ENCODE measurements at regions not wholly inside any gene's neighbourhood (a gene's known extent, or its start where the extent isn't known, plus 50 kb on each side); places are given as distances from the start of the nearest gene placed in this dataset.

GRCh38 chr9:95778957-95779356, 96.5 kb upstream of the ERCC6L2 start:
- Mint-ChIP-seq H3K36me3 (no peaks in the 10 kb centered on the region), H3K4me3 (no peak overlapping the region), H3K27ac (no peak overlapping the region), H3K27me3 (peaks cover 16 to 35% (median 27%) of the 10 kb centered on the region in 3 donors), H3K9me3 (no peaks in the 10 kb centered on the region), H3K4me1 (no peaks in the 10 kb centered on the region)
- ATAC-seq (ENCODE audit: low read depth in 2 of 2), result no peak
- DNase-seq, result no peak

DNA sequence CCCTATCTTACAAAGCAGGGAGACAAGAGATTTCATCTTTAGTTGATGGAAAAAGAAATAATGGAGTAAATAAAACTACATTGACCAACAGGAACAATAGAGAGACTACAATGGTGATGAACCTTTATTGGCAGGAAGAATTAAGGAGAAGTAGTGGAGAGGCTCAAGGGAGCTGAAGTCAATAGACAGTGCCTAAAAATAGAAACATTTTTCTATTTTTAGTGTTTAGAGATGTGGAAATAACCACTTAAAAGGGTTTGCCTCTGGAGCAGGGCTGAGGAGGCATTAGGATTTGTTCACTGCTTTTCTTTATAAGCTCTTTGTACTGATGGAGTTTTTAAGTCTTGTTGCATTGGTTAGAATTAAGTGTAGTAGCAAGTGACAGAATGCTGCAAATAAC, 98.4 kb upstream of the ERCC6L2 start:
- no peak for ATAC-seq (ENCODE audit: low read depth in 2 of 2)
- Mint-ChIP-seq H3K4me3 (no peak overlapping the region), H3K4me1 (no peaks in the 10 kb centered on the region), H3K27ac (no peak overlapping the region), H3K9me3 (no peaks in the 10 kb centered on the region), H3K27me3 (peaks cover 25 to 35% (median 27%) of the 10 kb centered on the region in 3 donors), H3K36me3 (no peaks in the 10 kb centered on the region)
- no peak for DNase-seq

DNA sequence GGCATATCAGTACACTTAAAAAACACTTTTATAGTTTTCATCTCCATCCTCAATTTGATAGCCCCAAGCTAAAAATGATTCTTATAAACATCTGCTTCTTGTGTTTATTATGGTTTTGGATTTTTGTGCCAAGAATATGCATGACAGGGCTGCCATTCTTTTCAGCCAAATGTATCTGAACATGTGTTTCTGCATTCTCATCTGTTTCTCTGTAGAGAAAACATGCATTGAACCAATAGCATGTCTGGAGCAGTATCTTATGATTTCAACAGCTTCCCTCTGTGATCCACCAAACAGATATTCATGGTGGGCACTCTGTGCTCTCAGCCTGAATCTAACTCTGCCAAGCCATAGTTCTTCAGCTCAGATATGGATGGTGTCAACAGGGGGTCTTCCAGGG, 99.3 kb upstream of the ERCC6L2 start:
- Mint-ChIP-seq H3K9me3 (no peaks in the 10 kb centered on the region), H3K27me3 (peaks cover 32 to 41% (median 34%) of the 10 kb centered on the region in 3 donors), H3K4me3 (no peak overlapping the region), H3K27ac (no peak overlapping the region), H3K36me3 (no peaks in the 10 kb centered on the region), H3K4me1 (no peaks in the 10 kb centered on the region)
- ATAC-seq (ENCODE audit: low read depth in 2 of 2) (no peak), DNase-seq (no peak)

GRCh38 chr9:95775191-95775590, 100.3 kb upstream of the ERCC6L2 start:
- H3K27me3 Mint-ChIP-seq, result peaks cover 41 to 51% (median 44%) of the 10 kb centered on the region in 3 donors
- DNase-seq (no peak), ATAC-seq (ENCODE audit: low read depth in 2 of 2) (no peak)
- H3K4me3 Mint-ChIP-seq, result no peak overlapping the region
- H3K27ac Mint-ChIP-seq, result no peak overlapping the region
- H3K9me3 Mint-ChIP-seq, result no peaks in the 10 kb centered on the region
- H3K36me3 Mint-ChIP-seq, result no peaks in the 10 kb centered on the region
- H3K4me1 Mint-ChIP-seq, result no peaks in the 10 kb centered on the region

DNA sequence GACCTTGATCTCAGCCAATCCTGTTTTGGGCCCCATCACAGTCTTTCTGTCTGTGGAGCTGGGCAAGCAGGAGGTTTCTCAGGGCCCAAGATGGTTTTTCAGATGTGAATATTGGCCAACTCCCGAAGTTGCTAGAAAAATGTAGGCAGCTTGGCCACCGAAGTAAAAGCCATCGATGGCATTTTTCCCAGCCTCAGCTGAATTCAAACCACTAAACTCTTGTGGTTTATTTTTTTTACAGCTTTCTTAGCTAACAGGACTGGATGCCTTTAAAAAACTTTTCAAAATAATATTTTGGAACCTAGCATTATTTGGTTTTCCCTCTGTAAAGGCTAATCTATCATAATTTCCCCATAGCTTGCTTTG, 102.5 kb upstream of the ERCC6L2 start:
- Mint-ChIP-seq H3K4me3 (peak overlapping the region in 1 of 8 donors; percentile 47), H3K27me3 (peaks cover 43 to 54% (median 49%) of the 10 kb centered on the region in 3 donors), H3K4me1 (no peaks in the 10 kb centered on the region), H3K9me3 (no peaks in the 10 kb centered on the region), H3K27ac (no peak overlapping the region), H3K36me3 (no peaks in the 10 kb centered on the region)
- ATAC-seq (ENCODE audit: low read depth in 2 of 2) (no peak), DNase-seq (no peak)

- Mint-ChIP-seq H3K27ac (no peak overlapping the region), H3K9me3 (no peaks in the 10 kb centered on the region), H3K27me3 (peaks cover 47 to 54% (median 47%) of the 10 kb centered on the region in 3 donors), H3K36me3 (no peaks in the 10 kb centered on the region), H3K4me3 (no peak overlapping the region), H3K4me1 (no peaks in the 10 kb centered on the region)
- ATAC-seq (ENCODE audit: low read depth in 2 of 2) (no peak), DNase-seq (no peak)
Measured at GRCh38 chr9:95772320-95773052, 103.0 kb upstream of the ERCC6L2 start.

- Mint-ChIP-seq H3K9me3 (no peaks in the 10 kb centered on the region), H3K4me1 (no peaks in the 10 kb centered on the region), H3K36me3 (no peaks in the 10 kb centered on the region), H3K4me3 (no peak overlapping the region), H3K27me3 (peaks cover 47 to 54% (median 49%) of the 10 kb centered on the region in 3 donors), H3K27ac (no peak overlapping the region)
- ATAC-seq (ENCODE audit: low read depth in 2 of 2), result no peak
- no peak for DNase-seq
Measured at GRCh38 chr9:95771556-95772246, 103.8 kb upstream of the ERCC6L2 start.

- Mint-ChIP-seq H3K9me3 (no peaks in the 10 kb centered on the region), H3K4me3 (no peak overlapping the region), H3K36me3 (no peaks in the 10 kb centered on the region), H3K4me1 (no peaks in the 10 kb centered on the region), H3K27ac (no peak overlapping the region), H3K27me3 (peaks cover 40 to 53% (median 45%) of the 10 kb centered on the region in 3 donors)
- ATAC-seq (ENCODE audit: low read depth in 2 of 2) (no peak), DNase-seq (no peak)
Measured at GRCh38 chr9:95770653-95771131, 104.8 kb upstream of the ERCC6L2 start.

DNA sequence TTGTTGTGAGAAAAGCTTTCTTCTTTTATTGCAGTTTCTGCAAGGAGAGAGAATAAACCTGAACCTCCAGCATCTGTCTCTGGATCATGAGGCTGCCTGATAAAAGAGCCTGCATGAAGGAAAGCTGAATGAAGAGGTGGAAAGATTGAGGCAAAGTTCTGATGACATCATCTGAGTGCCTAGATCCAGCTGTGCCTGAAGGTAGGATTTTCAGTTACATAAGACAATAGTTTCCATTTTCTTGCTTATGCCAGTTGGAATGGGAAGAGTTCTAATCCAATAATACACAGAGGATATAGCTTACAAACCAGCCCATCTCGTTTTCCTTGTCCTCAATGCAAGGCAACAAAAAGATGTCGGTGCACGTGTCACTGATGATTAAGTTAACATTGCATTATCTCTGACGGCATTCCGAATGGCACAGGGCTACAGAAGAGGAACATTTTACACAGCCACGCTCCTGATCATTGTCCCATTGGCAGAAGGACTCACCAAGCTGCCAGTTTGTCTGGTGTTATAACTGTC, 105.5 kb upstream of the ERCC6L2 start:
- no peak for ATAC-seq (ENCODE audit: low read depth in 2 of 2)
- Mint-ChIP-seq H3K4me3 (no peak overlapping the region), H3K36me3 (no peaks in the 10 kb centered on the region), H3K9me3 (no peaks in the 10 kb centered on the region), H3K27ac (no peak overlapping the region), H3K4me1 (no peaks in the 10 kb centered on the region), H3K27me3 (peaks cover 33 to 45% (median 40%) of the 10 kb centered on the region in 3 donors)
- no peak for DNase-seq

- no peaks in the 10 kb centered on the region for H3K4me1 Mint-ChIP-seq
- H3K4me3 Mint-ChIP-seq, result no peak overlapping the region
- no peak overlapping the region for H3K27ac Mint-ChIP-seq
- no peaks in the 10 kb centered on the region for H3K9me3 Mint-ChIP-seq
- no peak for DNase-seq
- no peaks in the 10 kb centered on the region for H3K36me3 Mint-ChIP-seq
- H3K27me3 Mint-ChIP-seq, result peaks cover 29 to 40% (median 36%) of the 10 kb centered on the region in 3 donors
- ATAC-seq (ENCODE audit: low read depth in 2 of 2), result no peak
Measured at GRCh38 chr9:95769473-95769872, 106.0 kb upstream of the ERCC6L2 start.

- H3K4me3 Mint-ChIP-seq, result no peak overlapping the region
Measured at GRCh38 chr9:95766906-95767305, 108.6 kb upstream of the ERCC6L2 start.

DNA sequence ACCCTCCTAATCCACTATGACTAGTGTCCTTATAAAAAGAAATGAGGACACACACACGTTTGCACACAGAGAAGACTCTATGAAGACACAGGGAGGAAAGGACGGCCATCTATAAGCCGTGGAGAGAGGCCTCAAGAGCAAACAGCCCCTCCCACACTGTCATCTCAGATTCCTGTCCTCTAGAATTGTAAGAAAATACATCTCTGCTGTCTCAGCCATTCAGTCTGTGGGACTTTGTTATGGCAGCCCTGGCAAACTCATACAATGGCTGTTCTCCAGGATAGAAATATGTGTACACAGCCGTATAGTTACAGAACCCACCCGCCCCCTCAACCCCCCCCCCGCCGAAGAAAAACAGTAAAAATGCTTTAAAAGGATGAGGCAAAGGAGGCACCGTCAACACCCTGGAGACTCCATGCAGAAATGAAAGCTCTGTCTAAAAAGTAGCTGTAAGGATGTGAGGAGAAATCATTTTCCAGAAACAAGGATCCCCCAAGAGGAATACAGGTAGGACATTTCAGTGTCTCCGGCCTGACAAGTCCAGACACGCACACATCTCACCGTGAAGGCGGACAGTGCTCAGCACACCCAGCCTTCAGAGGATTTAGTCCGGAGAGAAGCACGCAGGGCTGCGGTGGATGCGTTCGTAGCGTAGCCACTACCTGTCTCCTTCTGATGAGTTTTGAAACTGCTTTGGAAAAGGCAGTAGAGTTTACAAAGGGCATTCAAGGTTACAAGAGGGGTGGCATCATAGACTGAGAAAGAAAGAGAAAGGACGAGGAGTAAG, 110.8 kb upstream of the ERCC6L2 start:
- Mint-ChIP-seq H3K27ac (no peak overlapping the region), H3K4me1 (no peaks in the 10 kb centered on the region), H3K27me3 (peaks cover 4 to 22% (median 17%) of the 10 kb centered on the region in 3 donors), H3K36me3 (no peaks in the 10 kb centered on the region), H3K9me3 (peaks cover 0 to 5% (median 0%) of the 10 kb centered on the region in 7 donors), H3K4me3 (peak overlapping the region in 1 of 8 donors; percentile 77)
- DNase-seq (no peak), ATAC-seq (ENCODE audit: low read depth in 2 of 2) (no peak)

More at GRCh38 chr9:95766906-95767305, 108.6 kb upstream of the ERCC6L2 start:
- H3K4me1 Mint-ChIP-seq, result no peaks in the 10 kb centered on the region
- no peaks in the 10 kb centered on the region for H3K36me3 Mint-ChIP-seq
- no peak for ATAC-seq (ENCODE audit: low read depth in 2 of 2)
- peaks cover 21 to 37% (median 34%) of the 10 kb centered on the region in 3 donors for H3K27me3 Mint-ChIP-seq
- H3K9me3 Mint-ChIP-seq, result peaks cover 0 to 5% (median 0%) of the 10 kb centered on the region in 7 donors
- H3K27ac Mint-ChIP-seq, result no peak overlapping the region
- no peak for DNase-seq

DNA sequence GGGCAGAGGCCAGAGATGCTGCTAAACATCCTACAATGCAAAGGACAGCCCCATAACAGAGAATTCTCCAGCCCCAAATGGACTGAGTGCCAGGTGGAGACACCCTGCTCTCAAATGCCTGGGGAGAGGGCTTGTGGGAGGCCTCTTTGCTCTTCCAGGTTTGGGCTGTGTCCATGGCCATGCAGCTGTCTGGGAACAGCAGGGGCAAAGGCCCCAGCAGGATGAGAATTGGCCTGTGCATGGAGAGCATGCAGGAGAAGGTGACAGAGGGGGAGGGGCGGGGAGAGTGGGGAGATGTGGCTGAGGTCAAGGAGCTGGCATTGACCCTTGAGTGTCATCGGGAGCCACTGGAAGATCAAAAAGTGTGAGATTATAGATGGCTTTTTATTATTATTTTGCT, 111.5 kb upstream of the ERCC6L2 start:
- no peaks in the 10 kb centered on the region for H3K4me1 Mint-ChIP-seq
- H3K4me3 Mint-ChIP-seq, result no peak overlapping the region
- no peak for ATAC-seq (ENCODE audit: low read depth in 2 of 2)
- no peak for DNase-seq
- H3K27ac Mint-ChIP-seq, result no peak overlapping the region
- H3K9me3 Mint-ChIP-seq, result peaks cover 0 to 5% (median 0%) of the 10 kb centered on the region in 7 donors
- H3K36me3 Mint-ChIP-seq, result no peaks in the 10 kb centered on the region
- peaks cover 7 to 18% (median 16%) of the 10 kb centered on the region in 3 donors for H3K27me3 Mint-ChIP-seq
